ENCODE measurements at regions not wholly inside any gene's neighbourhood (a gene's known extent, or its start where the extent isn't known, plus 50 kb on each side); places are given as distances from the start of the nearest gene placed in this dataset.

GRCh38 chrY:4483693-4484092, 516.4 kb upstream of the PCDH11Y start:
- TF ChIP-seq CTCF (IDR thresholded peaks at IDR 0.05), result peak in 2 of 5 experiments; percentile 13 to 20
- TF ChIP-seq POLR2A (IDR thresholded peaks at IDR 0.05), result no peak

Data from transverse colon (tissue), 3 donors.